Liver (tissue), 3 donors: ENCODE measurements at regions not wholly inside any gene's neighbourhood (a gene's known extent, or its start where the extent isn't known, plus 50 kb on each side); places are given as distances from the start of the nearest gene placed in this dataset.

Experiments used
- EGR1 ChIP-seq, 2 donors: IDR thresholded peaks; 2 replicates each; pipeline ENCODE4 v1.6.1; 2016 to 2018; ENCODE audit warnings: antibody characterized with exemption in 2 of 2, low read depth in 2 of 2
- FOXA1 ChIP-seq: IDR thresholded peaks from 2 replicates; pipeline ENCODE4 v1.6.1; 2016; ENCODE audit warnings: antibody characterized with exemption
- GABPA ChIP-seq, 2 donors: IDR thresholded peaks in 1 of 2; conservative IDR thresholded peaks in 1 of 2; 2 replicates each; pipeline ENCODE4 v1.6.1; 2016; ENCODE audit warnings: antibody characterized with exemption in 2 of 2, mild to moderate bottlenecking in 1 of 2, moderate library complexity in 1 of 2
- HNF4A ChIP-seq, 2 donors: conservative IDR thresholded peaks; 2 replicates each; pipeline ENCODE4 v1.6.1; 2016; ENCODE audit warnings: antibody characterized with exemption in 2 of 2, mild to moderate bottlenecking in 2 of 2
- JUND ChIP-seq, 2 donors: IDR thresholded peaks; 2 replicates each; pipeline ENCODE4 v1.6.1; 2016; ENCODE audit warnings: antibody characterized with exemption in 2 of 2
- MAX ChIP-seq: IDR thresholded peaks from 2 replicates; pipeline ENCODE4 v1.6.1; 2016; ENCODE audit warnings: antibody characterized with exemption
- RAD21 ChIP-seq, 2 donors: IDR thresholded peaks; 2 replicates each; pipeline ENCODE4 v1.6.1; 2016; ENCODE audit warnings: antibody characterized with exemption in 2 of 2, mild to moderate bottlenecking in 2 of 2
- SP1 ChIP-seq: IDR thresholded peaks from 2 replicates; pipeline ENCODE4 v1.6.1; 2018; ENCODE audit warnings: antibody characterized with exemption, mild to moderate bottlenecking
- TAF1 ChIP-seq: conservative IDR thresholded peaks from 2 replicates; pipeline ENCODE4 v1.6.1; 2016; ENCODE audit warnings: antibody characterized with exemption, mild to moderate bottlenecking
- YY1 ChIP-seq: IDR thresholded peaks from 2 replicates; pipeline ENCODE4 v1.6.1; 2016; ENCODE audit warnings: antibody characterized with exemption, mild to moderate bottlenecking
- TF ChIP-seq, protein P1 (sequence below): fragments of 150-350 bp; IDR thresholded peaks from 2 replicates; pipeline ENCODE4 v1.5.1; 2017; ENCODE audit warnings: improper control_type of control experiment, low read depth, low read length; ENCODE audit not compliant: missing input control
- TF ChIP-seq, protein P2 (sequence below): IDR thresholded peaks from 2 replicates; pipeline ENCODE4 v1.6.1; 2016; ENCODE audit warnings: antibody characterized with exemption, mild to moderate bottlenecking
- TF ChIP-seq, protein P3 (sequence below): IDR thresholded peaks from 2 replicates; pipeline ENCODE4 v1.6.1; 2016; ENCODE audit warnings: antibody characterized with exemption
- donor health status: healthy.
- donor health status: healthy.

DNA sequence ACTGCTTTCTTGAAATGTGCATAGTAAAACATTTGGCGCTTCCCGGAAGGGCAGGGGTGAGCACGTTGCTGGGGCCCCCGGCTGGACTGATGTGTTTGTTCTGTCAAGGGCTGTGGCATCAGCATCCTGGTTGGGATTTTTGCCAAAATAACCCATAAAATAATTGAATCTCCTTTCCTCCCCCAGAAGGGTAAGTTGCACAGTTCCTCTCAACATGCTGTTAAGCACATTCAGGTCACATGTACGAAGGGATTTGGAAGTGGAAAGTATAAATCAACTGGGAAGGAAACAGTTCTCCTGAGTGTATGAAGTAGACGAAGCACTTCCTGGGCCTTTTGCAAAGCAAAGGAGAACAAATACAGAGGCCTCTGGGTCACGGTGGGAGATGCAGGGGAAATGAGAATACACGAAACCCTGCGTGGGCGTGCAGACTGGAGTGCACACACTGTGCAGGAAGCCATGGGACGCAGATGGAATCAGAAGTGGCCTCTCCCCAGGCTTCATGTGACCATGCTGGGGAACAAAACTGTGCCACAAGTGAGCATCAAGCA, 183.9 kb downstream of the LPIN1 start:
- TF ChIP-seq RAD21 (IDR thresholded peaks at IDR 0.05) (no peak), GABPA (IDR thresholded peaks at IDR 0.05 in 1 of 2, conservative IDR thresholded peaks at IDR 0.05 in 1 of 2) (no peak), EGR1 (IDR thresholded peaks at IDR 0.05; ENCODE audit: low read depth in 2 of 2) (no peak), YY1 (no peak), FOXA1 (no peak), SP1 (no peak), HNF4A (conservative IDR thresholded peaks at IDR 0.05) (no peak), MAX (peak; percentile 21), TAF1 (no peak), JUND (IDR thresholded peaks at IDR 0.05) (no peak)
- TF ChIP-seq, protein P1, sequence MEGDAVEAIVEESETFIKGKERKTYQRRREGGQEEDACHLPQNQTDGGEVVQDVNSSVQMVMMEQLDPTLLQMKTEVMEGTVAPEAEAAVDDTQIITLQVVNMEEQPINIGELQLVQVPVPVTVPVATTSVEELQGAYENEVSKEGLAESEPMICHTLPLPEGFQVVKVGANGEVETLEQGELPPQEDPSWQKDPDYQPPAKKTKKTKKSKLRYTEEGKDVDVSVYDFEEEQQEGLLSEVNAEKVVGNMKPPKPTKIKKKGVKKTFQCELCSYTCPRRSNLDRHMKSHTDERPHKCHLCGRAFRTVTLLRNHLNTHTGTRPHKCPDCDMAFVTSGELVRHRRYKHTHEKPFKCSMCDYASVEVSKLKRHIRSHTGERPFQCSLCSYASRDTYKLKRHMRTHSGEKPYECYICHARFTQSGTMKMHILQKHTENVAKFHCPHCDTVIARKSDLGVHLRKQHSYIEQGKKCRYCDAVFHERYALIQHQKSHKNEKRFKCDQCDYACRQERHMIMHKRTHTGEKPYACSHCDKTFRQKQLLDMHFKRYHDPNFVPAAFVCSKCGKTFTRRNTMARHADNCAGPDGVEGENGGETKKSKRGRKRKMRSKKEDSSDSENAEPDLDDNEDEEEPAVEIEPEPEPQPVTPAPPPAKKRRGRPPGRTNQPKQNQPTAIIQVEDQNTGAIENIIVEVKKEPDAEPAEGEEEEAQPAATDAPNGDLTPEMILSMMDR, result no peak
- TF ChIP-seq, protein P2, sequence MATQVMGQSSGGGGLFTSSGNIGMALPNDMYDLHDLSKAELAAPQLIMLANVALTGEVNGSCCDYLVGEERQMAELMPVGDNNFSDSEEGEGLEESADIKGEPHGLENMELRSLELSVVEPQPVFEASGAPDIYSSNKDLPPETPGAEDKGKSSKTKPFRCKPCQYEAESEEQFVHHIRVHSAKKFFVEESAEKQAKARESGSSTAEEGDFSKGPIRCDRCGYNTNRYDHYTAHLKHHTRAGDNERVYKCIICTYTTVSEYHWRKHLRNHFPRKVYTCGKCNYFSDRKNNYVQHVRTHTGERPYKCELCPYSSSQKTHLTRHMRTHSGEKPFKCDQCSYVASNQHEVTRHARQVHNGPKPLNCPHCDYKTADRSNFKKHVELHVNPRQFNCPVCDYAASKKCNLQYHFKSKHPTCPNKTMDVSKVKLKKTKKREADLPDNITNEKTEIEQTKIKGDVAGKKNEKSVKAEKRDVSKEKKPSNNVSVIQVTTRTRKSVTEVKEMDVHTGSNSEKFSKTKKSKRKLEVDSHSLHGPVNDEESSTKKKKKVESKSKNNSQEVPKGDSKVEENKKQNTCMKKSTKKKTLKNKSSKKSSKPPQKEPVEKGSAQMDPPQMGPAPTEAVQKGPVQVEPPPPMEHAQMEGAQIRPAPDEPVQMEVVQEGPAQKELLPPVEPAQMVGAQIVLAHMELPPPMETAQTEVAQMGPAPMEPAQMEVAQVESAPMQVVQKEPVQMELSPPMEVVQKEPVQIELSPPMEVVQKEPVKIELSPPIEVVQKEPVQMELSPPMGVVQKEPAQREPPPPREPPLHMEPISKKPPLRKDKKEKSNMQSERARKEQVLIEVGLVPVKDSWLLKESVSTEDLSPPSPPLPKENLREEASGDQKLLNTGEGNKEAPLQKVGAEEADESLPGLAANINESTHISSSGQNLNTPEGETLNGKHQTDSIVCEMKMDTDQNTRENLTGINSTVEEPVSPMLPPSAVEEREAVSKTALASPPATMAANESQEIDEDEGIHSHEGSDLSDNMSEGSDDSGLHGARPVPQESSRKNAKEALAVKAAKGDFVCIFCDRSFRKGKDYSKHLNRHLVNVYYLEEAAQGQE, result no peak
- TF ChIP-seq, protein P3, sequence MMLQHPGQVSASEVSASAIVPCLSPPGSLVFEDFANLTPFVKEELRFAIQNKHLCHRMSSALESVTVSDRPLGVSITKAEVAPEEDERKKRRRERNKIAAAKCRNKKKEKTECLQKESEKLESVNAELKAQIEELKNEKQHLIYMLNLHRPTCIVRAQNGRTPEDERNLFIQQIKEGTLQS, result no peak
